BLaER1 (cell line): ENCODE measurements at regions not wholly inside any gene's neighbourhood (a gene's known extent, or its start where the extent isn't known, plus 50 kb on each side); places are given as distances from the start of the nearest gene placed in this dataset.
"Not testable (repeated sequence)": the region's sequence is repeated elsewhere in the genome, so short reads cannot be mapped to it uniquely, and the experiment has no call there.

Source experiments
- H3K27ac ChIP-seq: shearing (Covaris generic); formaldehyde crosslinking; 2 replicates; pipeline ENCODE4 v1.8.1; 2022
- H3K27me3 ChIP-seq: shearing (Covaris generic); formaldehyde crosslinking; 2 replicates; pipeline ENCODE4 v1.8.1; 2022
- H3K36me3 ChIP-seq: shearing (Covaris generic); formaldehyde crosslinking; 2 replicates; pipeline ENCODE4 v1.8.1; 2022
- H3K4me1 ChIP-seq: shearing (Covaris generic); formaldehyde crosslinking; 2 replicates; pipeline ENCODE4 v1.8.1; 2022
- H3K4me2 ChIP-seq: shearing (Covaris generic); formaldehyde crosslinking; 2 replicates; pipeline ENCODE4 v1.8.1; 2022
- H3K4me3 ChIP-seq: shearing (Covaris generic); formaldehyde crosslinking; 2 replicates; pipeline ENCODE4 v1.8.1; 2022
- H3K9ac ChIP-seq: shearing (Covaris generic); formaldehyde crosslinking; 2 replicates; pipeline ENCODE4 v1.8.1; 2022
- H3K9me3 ChIP-seq: shearing (Covaris generic); formaldehyde crosslinking; 2 replicates; pipeline ENCODE4 v1.8.1; 2022
- H4K20me1 ChIP-seq: shearing (Covaris generic); formaldehyde crosslinking; 2 replicates; pipeline ENCODE4 v1.8.1; 2022
- Cebpa-rat ChIP-seq: shearing (Covaris generic); IDR thresholded peaks from 2 replicates; pipeline ENCODE4 v1.8.1; 2022

DNA sequence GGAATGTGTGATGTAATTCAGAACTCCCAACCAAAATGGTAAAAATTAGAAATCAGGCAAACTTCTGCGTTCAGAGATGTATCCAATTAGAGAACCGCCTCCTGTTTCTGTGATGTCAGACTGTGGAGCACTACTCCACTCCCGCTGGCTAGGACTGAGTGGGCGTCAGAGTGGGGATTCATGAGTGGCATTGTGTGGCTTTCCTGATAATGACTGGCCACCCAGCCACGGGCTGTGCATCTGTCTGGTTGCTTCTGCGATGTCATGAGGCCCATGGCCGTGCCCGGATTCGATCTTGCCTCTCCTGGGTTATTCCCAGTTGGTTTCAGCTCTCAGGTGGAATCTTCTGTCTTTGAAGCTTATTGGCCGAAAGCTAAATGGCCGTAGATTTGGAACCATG is 87.1 kb upstream of the KCNA1 start:
- Histone ChIP-seq H4K20me1 (no peaks in the 10 kb centered on the region), H3K36me3 (no peaks in the 10 kb centered on the region), H3K4me1 (peaks cover 100% of the 10 kb centered on the region), H3K4me3 (no peak overlapping the region), H3K27me3 (no peaks in the 10 kb centered on the region), H3K27ac (peak overlapping the region; percentile 77; the same call in 1 of the 2 replicates), H3K9me3 (no peaks in the 10 kb centered on the region), H3K4me2 (peak overlapping the region; percentile 90), H3K9ac (no peak overlapping the region)
- no peak for TF ChIP-seq Cebpa-rat

DNA sequence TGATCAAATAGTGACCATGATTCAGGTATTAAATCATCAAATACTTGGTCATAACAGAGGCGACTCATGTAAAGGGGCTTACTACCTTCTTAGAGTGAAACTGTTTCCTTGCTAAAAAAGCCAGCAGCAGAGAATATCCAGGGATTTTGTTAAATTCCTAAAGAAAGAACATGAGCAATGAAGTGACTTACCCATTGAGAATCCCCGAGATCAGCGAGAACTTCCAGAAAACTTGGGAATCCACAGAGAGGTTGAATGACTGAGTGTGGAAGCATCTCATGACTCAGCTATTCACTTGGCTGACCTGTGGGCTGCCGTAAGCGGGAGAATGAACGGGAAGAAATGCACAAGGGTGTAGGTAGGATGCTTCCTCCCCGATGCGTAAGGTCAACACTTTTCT is 85.3 kb upstream of the KCNA1 start:
- peaks cover 100% of the 10 kb centered on the region for H3K4me1 ChIP-seq
- no peak overlapping the region for H3K4me3 ChIP-seq
- no peak for TF ChIP-seq Cebpa-rat
- no peaks in the 10 kb centered on the region for H3K9me3 ChIP-seq
- no peaks in the 10 kb centered on the region for H3K27me3 ChIP-seq
- H4K20me1 ChIP-seq: no peaks in the 10 kb centered on the region
- H3K27ac ChIP-seq: peak overlapping the region; percentile 4; the same call in 1 of the 2 replicates
- H3K9ac ChIP-seq: no peak overlapping the region
- no peaks in the 10 kb centered on the region for H3K36me3 ChIP-seq
- H3K4me2 ChIP-seq: peak overlapping the region; percentile 90

DNA sequence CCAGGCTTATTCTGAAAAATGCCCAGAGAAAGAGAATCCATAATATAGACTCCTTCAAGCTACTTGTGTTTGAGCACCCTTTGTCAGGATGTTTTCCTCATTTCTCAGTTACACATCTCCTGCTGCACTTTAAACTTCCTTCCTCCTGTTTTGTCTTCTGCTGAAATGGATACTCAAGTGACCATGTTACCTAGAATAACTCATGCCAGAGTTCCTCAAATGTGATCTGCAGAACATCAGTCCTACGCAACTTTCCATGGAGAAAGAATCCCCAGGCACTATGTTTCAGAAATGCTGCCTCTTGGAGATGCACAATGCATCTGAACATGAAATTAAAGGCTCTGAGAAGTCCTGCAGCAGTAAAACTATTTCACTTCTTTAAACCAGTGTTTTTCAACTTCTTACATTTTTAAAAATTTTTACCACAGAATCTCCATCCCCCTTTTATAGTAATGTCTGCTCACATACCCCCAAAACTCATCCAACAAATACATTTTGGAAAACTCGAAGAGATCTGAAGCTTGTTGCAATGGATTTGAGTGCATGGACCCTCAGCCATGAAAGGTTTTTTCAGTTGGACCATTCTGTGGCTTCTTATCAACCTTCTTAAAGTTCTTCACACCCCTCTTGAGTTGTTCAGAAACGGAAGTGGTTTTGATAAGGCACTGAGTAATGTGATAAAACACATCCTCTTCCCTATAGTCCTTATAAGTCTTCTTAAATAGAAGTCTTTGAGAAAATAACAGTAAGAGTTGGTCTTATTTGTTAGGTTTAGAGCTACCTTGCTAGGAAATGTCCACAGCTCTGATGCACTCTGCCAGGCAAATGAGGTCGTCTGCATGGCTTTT is 84.5 kb upstream of the KCNA1 start:
- no peaks in the 10 kb centered on the region for H3K27me3 ChIP-seq
- H3K27ac ChIP-seq: peak overlapping the region; percentile 90
- H3K9me3 ChIP-seq: no peaks in the 10 kb centered on the region
- H3K4me1 ChIP-seq: peaks cover 100% of the 10 kb centered on the region
- H3K4me3 ChIP-seq: peak overlapping the region; percentile 15; the same call in 1 of the 2 replicates
- no peaks in the 10 kb centered on the region for H3K36me3 ChIP-seq
- H4K20me1 ChIP-seq: no peaks in the 10 kb centered on the region
- no peak overlapping the region for H3K9ac ChIP-seq
- no peak for TF ChIP-seq Cebpa-rat
- H3K4me2 ChIP-seq: peak overlapping the region; percentile 90

DNA sequence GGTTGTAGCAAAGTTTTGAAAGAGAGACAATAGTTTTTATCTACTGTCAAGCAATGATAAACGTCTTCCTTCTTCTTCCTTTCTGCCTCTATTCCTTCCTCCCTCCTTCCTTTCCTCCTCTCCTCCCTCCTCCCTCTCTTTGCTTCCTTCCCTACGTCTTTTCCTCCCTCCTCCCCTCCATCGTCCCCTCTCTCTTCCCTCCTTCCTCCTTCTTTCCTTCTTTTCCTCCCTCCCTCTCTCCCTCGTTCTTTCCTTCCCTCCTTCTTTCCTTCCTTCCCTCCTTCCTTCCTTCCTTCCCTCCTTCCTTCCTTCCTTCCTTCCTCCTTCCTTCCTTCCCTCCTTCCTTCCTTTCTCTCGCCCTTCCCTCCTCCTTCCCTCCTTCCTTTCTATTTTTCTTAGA is 82.8 kb upstream of the KCNA1 start:
- peaks cover 100% of the 10 kb centered on the region for H3K4me1 ChIP-seq
- TF ChIP-seq Cebpa-rat: no peak
- H3K27me3 ChIP-seq: no peaks in the 10 kb centered on the region
- no peaks in the 10 kb centered on the region for H4K20me1 ChIP-seq
- peak overlapping the region; percentile 90 for H3K27ac ChIP-seq
- no peaks in the 10 kb centered on the region for H3K9me3 ChIP-seq
- H3K36me3 ChIP-seq: no peaks in the 10 kb centered on the region
- peak overlapping the region; percentile 66; the same call in 1 of the 2 replicates for H3K4me3 ChIP-seq
- no peak overlapping the region for H3K9ac ChIP-seq
- H3K4me2 ChIP-seq: peak overlapping the region; percentile 90

DNA sequence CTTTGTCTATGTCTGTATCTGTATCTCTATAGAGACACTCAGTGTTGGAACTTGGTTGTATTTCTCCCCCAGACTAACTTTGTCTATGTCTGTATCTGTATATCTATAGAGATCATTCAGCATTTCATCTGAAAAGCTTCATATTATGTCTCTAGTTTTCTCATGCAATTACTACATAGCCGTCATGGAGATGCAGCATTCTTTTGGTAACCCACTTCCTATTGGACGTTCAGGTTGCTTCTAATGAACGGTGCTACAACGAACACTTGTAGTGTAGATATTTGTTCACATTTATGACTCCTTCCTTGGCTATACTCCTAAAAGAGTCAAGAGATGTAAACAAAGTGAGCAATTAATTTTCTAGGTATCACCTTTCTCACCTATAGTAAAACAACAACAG is 81.5 kb upstream of the KCNA1 start:
- Histone ChIP-seq H3K27ac (peak overlapping the region; percentile 90), H3K4me3 (peak overlapping the region; percentile 66), H3K36me3 (peaks cover 9% of the 10 kb centered on the region), H3K9me3 (peaks cover 3% of the 10 kb centered on the region), H3K4me1 (peaks cover 97% of the 10 kb centered on the region), H4K20me1 (no peaks in the 10 kb centered on the region), H3K9ac (peak overlapping the region; percentile 79), H3K4me2 (peak overlapping the region; percentile 90), H3K27me3 (no peaks in the 10 kb centered on the region)
- no peak for TF ChIP-seq Cebpa-rat

DNA sequence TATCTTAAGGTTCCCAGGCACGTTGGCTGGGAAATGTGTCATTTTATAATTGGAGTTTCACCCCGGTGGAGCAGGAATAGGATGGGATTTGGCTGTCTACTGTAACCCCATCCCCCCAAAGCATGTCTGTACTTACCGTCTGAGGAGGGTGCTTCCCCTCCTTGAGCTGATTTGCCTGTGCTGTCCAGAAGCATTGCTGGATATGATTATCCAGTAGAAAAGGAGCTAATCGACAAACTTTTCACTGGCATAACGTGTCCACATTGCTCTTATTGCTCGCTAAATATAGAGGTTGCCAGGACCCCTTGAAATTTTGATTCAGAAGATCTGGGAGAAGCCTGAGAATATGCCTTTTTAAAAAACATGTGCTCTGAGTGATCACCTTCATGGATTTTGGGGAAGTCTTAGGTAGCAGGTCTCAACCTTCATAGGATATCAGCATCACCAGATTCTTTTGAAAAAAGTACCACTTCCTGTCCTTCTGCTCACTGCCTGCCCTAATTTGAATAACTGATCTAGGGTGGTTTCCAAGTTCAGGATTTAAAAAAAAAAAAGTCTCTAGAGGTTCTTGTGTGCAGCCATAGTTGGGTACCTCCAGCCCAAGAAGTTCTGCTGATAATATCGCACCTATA is 80.4 kb upstream of the KCNA1 start:
- H3K4me3 ChIP-seq: peak overlapping the region; percentile 66
- no peaks in the 10 kb centered on the region for H4K20me1 ChIP-seq
- peaks cover 20% of the 10 kb centered on the region for H3K36me3 ChIP-seq
- TF ChIP-seq Cebpa-rat: no peak
- H3K27ac ChIP-seq: peak overlapping the region; percentile 90
- H3K4me2 ChIP-seq: peak overlapping the region; percentile 90
- peak overlapping the region; percentile 79 for H3K9ac ChIP-seq
- H3K9me3 ChIP-seq: peaks cover 12% of the 10 kb centered on the region
- H3K4me1 ChIP-seq: peaks cover 86% of the 10 kb centered on the region
- no peaks in the 10 kb centered on the region for H3K27me3 ChIP-seq

DNA sequence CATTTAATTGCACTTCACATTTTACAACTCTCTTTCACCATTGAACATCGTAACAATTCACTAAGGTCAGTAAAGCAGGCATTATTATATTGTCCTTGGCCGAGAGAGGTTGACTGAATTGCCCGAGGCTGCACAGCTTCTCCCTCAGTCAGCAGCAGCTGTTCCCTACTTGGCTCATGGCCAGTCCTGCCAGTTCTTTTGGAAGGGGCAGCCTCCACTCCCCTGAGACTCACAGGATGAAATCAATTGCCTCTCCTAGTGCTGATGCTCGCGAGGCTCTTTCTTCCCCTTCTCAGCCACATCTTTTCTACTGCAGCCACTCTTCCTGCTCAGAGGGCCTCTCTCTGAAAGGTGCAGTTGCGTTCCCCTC is 79.9 kb upstream of the KCNA1 start:
- Histone ChIP-seq H3K27me3 (no peaks in the 10 kb centered on the region), H4K20me1 (no peaks in the 10 kb centered on the region), H3K36me3 (peaks cover 24% of the 10 kb centered on the region), H3K4me2 (peak overlapping the region; percentile 90), H3K4me1 (peaks cover 81% of the 10 kb centered on the region), H3K9ac (peak overlapping the region; percentile 79), H3K9me3 (peaks cover 17% of the 10 kb centered on the region), H3K4me3 (peak overlapping the region; percentile 66), H3K27ac (peak overlapping the region; percentile 90)
- no peak for TF ChIP-seq Cebpa-rat

DNA sequence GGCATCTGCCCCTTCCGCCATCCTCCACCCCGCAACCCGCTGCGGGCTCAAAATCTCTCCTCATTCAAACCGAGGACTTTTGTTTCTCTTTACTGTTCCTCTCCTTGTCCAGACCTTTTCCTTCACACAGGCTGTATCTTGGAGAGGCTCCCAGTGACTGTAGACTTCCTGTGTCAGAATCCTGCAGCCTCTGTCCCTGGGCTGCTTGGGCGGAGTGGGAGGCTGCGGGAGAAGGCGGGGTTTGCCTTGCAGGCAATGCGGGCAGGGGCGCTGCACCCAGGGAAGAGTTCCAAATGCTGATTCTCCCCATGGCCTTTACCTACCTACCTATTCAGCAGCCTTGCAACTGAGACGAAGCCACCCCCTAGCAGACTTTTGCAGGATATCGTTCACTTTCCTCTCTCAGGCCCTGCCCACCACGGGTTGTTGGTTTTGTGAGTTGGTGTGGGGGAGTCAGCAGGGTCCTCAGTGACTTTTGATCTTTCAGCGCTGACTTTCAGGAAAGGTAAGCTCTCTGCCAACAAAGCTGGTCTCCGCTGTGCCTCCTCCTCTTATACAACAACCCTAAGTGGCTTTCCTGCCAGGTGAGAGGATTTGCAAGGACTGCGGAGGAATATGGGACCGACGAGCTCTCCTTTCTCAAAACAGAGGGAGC is 79.0 kb upstream of the KCNA1 start:
- Histone ChIP-seq H3K4me2 (peak overlapping the region; percentile 90), H3K9me3 (peaks cover 17% of the 10 kb centered on the region), H4K20me1 (no peaks in the 10 kb centered on the region)

DNA sequence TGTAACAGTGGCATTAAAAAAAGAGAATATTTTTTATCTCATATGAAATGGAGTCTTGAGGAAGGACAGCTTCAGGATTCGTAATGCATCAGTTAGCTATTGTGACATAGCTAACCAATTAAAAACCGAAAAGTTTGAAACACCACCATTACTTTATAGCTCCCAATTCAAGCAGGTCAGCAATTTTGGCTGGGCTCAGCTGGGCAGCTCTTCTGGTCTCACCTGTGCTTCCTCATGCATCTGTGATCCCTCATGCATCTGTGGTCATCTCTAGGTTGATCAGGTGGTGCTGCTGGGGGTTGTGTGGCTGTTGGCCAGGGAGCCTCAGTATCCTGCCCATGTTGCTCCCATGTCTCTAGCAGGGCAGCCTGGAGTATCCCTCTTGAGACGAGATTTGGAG is 76.7 kb upstream of the KCNA1 start:
- TF ChIP-seq Cebpa-rat: no peak
- H3K4me1 ChIP-seq: peaks cover 52% of the 10 kb centered on the region

More for the DNA sequence above, 79.0 kb upstream of the KCNA1 start:
- peak overlapping the region; percentile 66 for H3K4me3 ChIP-seq
- H3K36me3 ChIP-seq: peaks cover 27% of the 10 kb centered on the region
- peak overlapping the region; percentile 90 for H3K27ac ChIP-seq
- no peak for TF ChIP-seq Cebpa-rat
- H3K4me1 ChIP-seq: peaks cover 72% of the 10 kb centered on the region
- H3K9ac ChIP-seq: peak overlapping the region; percentile 79
- H3K27me3 ChIP-seq: no peaks in the 10 kb centered on the region

DNA sequence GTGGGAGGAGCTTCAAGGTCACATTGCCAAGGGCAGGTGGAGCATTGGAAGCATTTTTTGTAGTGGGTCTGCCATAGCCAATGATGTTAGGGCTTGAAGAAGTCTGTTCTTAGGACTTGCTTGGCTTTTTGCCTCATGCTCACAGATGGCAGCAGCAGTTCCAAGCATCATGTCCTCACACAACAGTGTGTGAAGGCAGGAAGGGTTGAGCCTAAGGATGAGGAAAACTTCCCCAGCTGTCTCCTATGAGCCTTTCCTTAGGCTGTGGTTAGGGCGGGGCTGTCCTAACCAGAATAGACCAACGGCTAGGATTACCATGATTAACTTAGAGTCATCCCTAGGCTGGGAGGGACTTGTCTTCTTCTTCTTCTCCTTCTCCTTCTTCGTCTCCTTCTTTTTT is 76.2 kb upstream of the KCNA1 start:
- no peak overlapping the region; the same call in 1 of the 2 replicates for H3K4me3 ChIP-seq
- no peak for TF ChIP-seq Cebpa-rat
- no peaks in the 10 kb centered on the region for H3K27me3 ChIP-seq
- H4K20me1 ChIP-seq: no peaks in the 10 kb centered on the region
- H3K4me1 ChIP-seq: peaks cover 52% of the 10 kb centered on the region
- H3K27ac ChIP-seq: no peak overlapping the region
- H3K9me3 ChIP-seq: peaks cover 17% of the 10 kb centered on the region
- peak overlapping the region; percentile 9 for H3K4me2 ChIP-seq
- H3K36me3 ChIP-seq: peaks cover 31% of the 10 kb centered on the region
- no peak overlapping the region for H3K9ac ChIP-seq

More for the DNA sequence above, 76.7 kb upstream of the KCNA1 start:
- Histone ChIP-seq H3K4me3 (no peak overlapping the region; the same call in 1 of the 2 replicates), H3K27me3 (no peaks in the 10 kb centered on the region), H3K9ac (no peak overlapping the region), H3K4me2 (peak overlapping the region; percentile 9), H3K36me3 (peaks cover 31% of the 10 kb centered on the region), H3K27ac (no peak overlapping the region), H3K9me3 (peaks cover 17% of the 10 kb centered on the region), H4K20me1 (no peaks in the 10 kb centered on the region)

DNA sequence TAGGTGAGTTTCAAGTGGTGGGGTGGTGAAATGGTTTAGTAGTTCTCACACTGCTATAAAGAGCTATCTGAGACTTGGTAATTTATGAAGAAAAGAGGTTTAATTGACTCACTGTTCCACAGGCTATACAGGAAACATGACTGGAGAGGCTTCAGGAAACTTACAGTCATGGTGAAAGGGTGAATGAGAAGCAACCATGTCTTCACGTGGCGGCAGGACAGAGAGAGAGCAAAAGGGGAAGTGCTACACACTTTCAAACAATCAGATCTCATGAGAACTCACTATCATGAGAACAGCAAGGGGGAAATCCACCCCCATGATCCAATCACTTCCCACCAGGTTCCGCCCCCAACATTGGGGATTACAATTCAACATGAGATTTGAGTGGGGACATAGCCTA is 67.3 kb upstream of the KCNA1 start:
- not testable (repeated sequence) for H3K27ac ChIP-seq, H4K20me1 ChIP-seq, H3K9me3 ChIP-seq, H3K4me3 ChIP-seq, H3K4me2 ChIP-seq, H3K9ac ChIP-seq, H3K27me3 ChIP-seq
- Histone ChIP-seq H3K4me1 (peaks cover 14% of the 10 kb centered on the region), H3K36me3 (peaks cover 13% of the 10 kb centered on the region)
